Ovary (tissue), 3 donors: ENCODE measurements at regions not wholly inside any gene's neighbourhood (a gene's known extent, or its start where the extent isn't known, plus 50 kb on each side); places are given as distances from the start of the nearest gene placed in this dataset.

Experiments used
- POLR2A ChIP-seq: fragments of 450-650 bp; IDR thresholded peaks from one replicate; pipeline ENCODE4 v1.6.1; 2017; ENCODE audit warnings: antibody characterized with exemption, mild to moderate bottlenecking, moderate library complexity
- TF ChIP-seq, protein P1 (sequence below), 3 donors: fragments of 450-650 bp in 2 of 3; fragments of 200-600 bp in 1 of 3; IDR thresholded peaks; one replicate each; pipeline versions ENCODE4 v1.5.1 to v1.8.0; 2016 to 2022; ENCODE audit warnings: antibody characterized with exemption in 3 of 3, mild to moderate bottlenecking in 1 of 3
- donor health status: DM: no; HTN: no; CAD: no.

DNA sequence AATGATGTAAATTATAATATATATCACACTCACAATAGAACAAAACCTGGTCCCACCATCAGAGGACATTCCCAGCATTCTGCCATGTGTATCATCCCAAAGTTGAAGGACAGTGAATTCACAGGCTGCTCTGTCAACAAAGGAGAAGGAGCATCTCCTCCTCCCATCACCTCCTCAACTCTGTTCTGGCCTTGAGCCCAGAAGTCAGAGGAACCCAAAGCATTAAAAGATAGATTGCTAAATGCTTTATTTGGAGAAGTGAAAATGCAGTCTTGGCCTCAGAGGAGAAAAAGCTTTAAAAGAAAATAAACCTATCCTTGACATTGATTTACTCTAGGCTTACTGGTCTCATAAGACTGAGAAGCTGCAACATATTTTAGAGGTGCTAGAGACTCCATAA is 268.8 kb upstream of the RASGEF1B start:
- no peak for TF ChIP-seq POLR2A
- TF ChIP-seq, protein P1, sequence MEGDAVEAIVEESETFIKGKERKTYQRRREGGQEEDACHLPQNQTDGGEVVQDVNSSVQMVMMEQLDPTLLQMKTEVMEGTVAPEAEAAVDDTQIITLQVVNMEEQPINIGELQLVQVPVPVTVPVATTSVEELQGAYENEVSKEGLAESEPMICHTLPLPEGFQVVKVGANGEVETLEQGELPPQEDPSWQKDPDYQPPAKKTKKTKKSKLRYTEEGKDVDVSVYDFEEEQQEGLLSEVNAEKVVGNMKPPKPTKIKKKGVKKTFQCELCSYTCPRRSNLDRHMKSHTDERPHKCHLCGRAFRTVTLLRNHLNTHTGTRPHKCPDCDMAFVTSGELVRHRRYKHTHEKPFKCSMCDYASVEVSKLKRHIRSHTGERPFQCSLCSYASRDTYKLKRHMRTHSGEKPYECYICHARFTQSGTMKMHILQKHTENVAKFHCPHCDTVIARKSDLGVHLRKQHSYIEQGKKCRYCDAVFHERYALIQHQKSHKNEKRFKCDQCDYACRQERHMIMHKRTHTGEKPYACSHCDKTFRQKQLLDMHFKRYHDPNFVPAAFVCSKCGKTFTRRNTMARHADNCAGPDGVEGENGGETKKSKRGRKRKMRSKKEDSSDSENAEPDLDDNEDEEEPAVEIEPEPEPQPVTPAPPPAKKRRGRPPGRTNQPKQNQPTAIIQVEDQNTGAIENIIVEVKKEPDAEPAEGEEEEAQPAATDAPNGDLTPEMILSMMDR (IDR thresholded peaks at IDR 0.05) = no peak
